NOMO-1 treated with dmso at 0.1 percent for 144 hours (cell line): ENCODE measurements at regions not wholly inside any gene's neighbourhood (a gene's known extent, or its start where the extent isn't known, plus 50 kb on each side); places are given as distances from the start of the nearest gene placed in this dataset.
"Not testable (repeated sequence)": the region's sequence is repeated elsewhere in the genome, so short reads cannot be mapped to it uniquely, and the experiment has no call there.

Experiments used
- DNase-seq: peaks from one replicate; lab custom pipeline; 2025; ENCODE audit not compliant: unreplicated experiment; lab: John Stamatoyannopoulos, UW

GRCh38 chr2:5190023-5190422 is 502.2 kb upstream of the SOX11 start:
- DNase-seq = no peak

GRCh38 chr2:5195636-5196035 is 496.5 kb upstream of the SOX11 start:
- DNase-seq = no peak

- no peak for DNase-seq
These were observed 488.9 kb upstream of the SOX11 start for GRCh38 chr2:5203134-5203755.

GRCh38 chr2:5206742-5207141 is 485.4 kb upstream of the SOX11 start:
- DNase-seq = not testable (repeated sequence)

- DNase-seq = no peak
These were observed 476.1 kb upstream of the SOX11 start for GRCh38 chr2:5215989-5216607.

GRCh38 chr2:5227062-5227699 is 465.0 kb upstream of the SOX11 start:
- no peak for DNase-seq

- DNase-seq = no peak
These were observed 462.6 kb upstream of the SOX11 start for GRCh38 chr2:5229574-5229973.

GRCh38 chr2:5230444-5230843 is 461.7 kb upstream of the SOX11 start:
- no peak for DNase-seq

GRCh38 chr2:5230855-5231254 is 461.3 kb upstream of the SOX11 start:
- no peak for DNase-seq

- no peak for DNase-seq
These were observed 460.9 kb upstream of the SOX11 start for GRCh38 chr2:5231287-5231686.

GRCh38 chr2:5234563-5234962 is 457.6 kb upstream of the SOX11 start:
- DNase-seq = no peak

GRCh38 chr2:5235701-5236100 is 456.5 kb upstream of the SOX11 start:
- DNase-seq = no peak

- no peak for DNase-seq
These were observed 455.9 kb upstream of the SOX11 start for GRCh38 chr2:5236249-5236648.

- no peak for DNase-seq
These were observed 449.4 kb upstream of the SOX11 start for GRCh38 chr2:5242751-5243150.

GRCh38 chr2:5250482-5250881 is 441.7 kb upstream of the SOX11 start:
- no peak for DNase-seq

GRCh38 chr2:5253263-5253662 is 438.9 kb upstream of the SOX11 start:
- DNase-seq = no peak

- DNase-seq = no peak
These were observed 437.3 kb upstream of the SOX11 start for GRCh38 chr2:5254791-5255332.

GRCh38 chr2:5263291-5263690 is 428.9 kb upstream of the SOX11 start:
- no peak for DNase-seq

- no peak for DNase-seq
These were observed 427.8 kb upstream of the SOX11 start for GRCh38 chr2:5264361-5264760.

- no peak for DNase-seq
These were observed 407.1 kb upstream of the SOX11 start for GRCh38 chr2:5285061-5285460.

GRCh38 chr2:5285872-5286769 is 406.1 kb upstream of the SOX11 start:
- no peak for DNase-seq
